Panc1 (cell line): ENCODE measurements at regions not wholly inside any gene's neighbourhood (a gene's known extent, or its start where the extent isn't known, plus 50 kb on each side); places are given as distances from the start of the nearest gene placed in this dataset.

ENCODE experiments used
- ATAC-seq: fragments of 200-7000 bp; cut with Tn5 transposase; 2 replicates; pipeline ENCODE4 v1.9.1; 2020; ENCODE audit warnings: mild to moderate bottlenecking, moderate library complexity
- BruUV-seq: library from RNA; stranded (reverse); fragments of 400-500 nt; replicated peaks from 2 replicates; lab custom pipeline; 2021; lab: Mats Ljungman, UMichigan
- CTCF ChIA-PET: fragments of 300-600 bp; sonication (Branson Sonifier 250); formaldehyde crosslinking; loops from one replicate; lab custom pipeline; 2022; ENCODE audit warnings: antibody characterized with exemption; lab: Charles Lee
- POLR2A ChIA-PET: fragments of 300-600 bp; sonication (Branson Sonifier 250); formaldehyde crosslinking; loops from one replicate; lab custom pipeline; 2022; ENCODE audit warnings: antibody characterized with exemption; lab: Charles Lee
- DNase-seq: peaks from one replicate; pipeline ENCODE4 v3.0.0-alpha.2; 2010; ENCODE audit warnings: low read depth, low spot score
- H3K27ac ChIP-seq: 2 replicates; pipeline ENCODE4 v1.5.1; 2011; ENCODE audit warnings: mild to moderate bottlenecking, low read length, inconsistent platforms
- H3K27me3 ChIP-seq: fragments of 200-500 bp; sonication (Bioruptor generic); 2 replicates; pipeline ENCODE4 v1.6.0; 2014; ENCODE audit warnings: low read length, inconsistent platforms; ENCODE audit not compliant: control insufficient read depth, insufficient read depth
- H3K36me3 ChIP-seq: fragments of 200-500 bp; sonication (Bioruptor generic); 2 replicates; pipeline ENCODE4 v1.5.1; 2014; ENCODE audit warnings: inconsistent platforms, mild to moderate bottlenecking, low read length, moderate library complexity; ENCODE audit not compliant: control insufficient read depth, insufficient read depth
- H3K4me1 ChIP-seq: 2 replicates; pipeline ENCODE4 v1.5.1; 2011; ENCODE audit warnings: inconsistent platforms, mild to moderate bottlenecking, low read length, moderate library complexity; ENCODE audit not compliant: control insufficient read depth, insufficient read depth
- H3K4me3 ChIP-seq, 2 experiments: 2 replicates each; pipeline ENCODE4 v1.5.1; 2011 to 2012; ENCODE audit warnings: low read depth in 2 of 2, low read length in 2 of 2, mild to moderate bottlenecking in 2 of 2, inconsistent platforms in 1 of 2, moderate library complexity in 1 of 2
- H3K9me3 ChIP-seq: fragments of 200-500 bp; sonication (Bioruptor generic); 2 replicates; pipeline ENCODE4 v1.5.1; 2014; ENCODE audit warnings: low read depth, mild to moderate bottlenecking, inconsistent platforms, low read length, moderate library complexity; ENCODE audit not compliant: control insufficient read depth, insufficient read depth
- CTCF ChIP-seq: fragments of 450-650 bp; IDR thresholded peaks from 2 replicates; pipeline ENCODE4 v1.5.1; 2017; ENCODE audit warnings: mild to moderate bottlenecking
- POLR2AphosphoS5 ChIP-seq: IDR thresholded peaks from 2 replicates; pipeline ENCODE4 v1.6.1; 2012; ENCODE audit warnings: mild to moderate bottlenecking, low read depth, low read length, moderate library complexity
- SIN3A ChIP-seq: IDR thresholded peaks from 2 replicates; pipeline ENCODE4 v1.6.1; 2012; ENCODE audit warnings: low read depth, mild to moderate bottlenecking, low read length, moderate library complexity, borderline replicate concordance; ENCODE audit not compliant: insufficient read depth
- TCF7L2 ChIP-seq: IDR thresholded peaks from 2 replicates; pipeline ENCODE4 v1.6.1; 2011; ENCODE audit warnings: mild to moderate bottlenecking, low read depth, low read length, inconsistent platforms
- in situ Hi-C: cut with HindIII; loops from 2 replicates; pipeline ENCODE4 v1.10.0; 2016; ENCODE audit warnings: low sequenced_read_pairs, low pct_unique_long_range_greater_than_20kb
- intact Hi-C: fragments of 100-400 bp; cut with micrococcal nuclease; formaldehyde crosslinking; loops from one replicate; pipeline ENCODE4 v1.10.0; 2022; ENCODE audit not compliant: unreplicated experiment
- TF ChIP-seq, protein P1 (sequence below), 2 experiments: IDR thresholded peaks; 2 replicates each; pipeline ENCODE4 v1.6.1; 2011 to 2012; ENCODE audit warnings: low read depth in 2 of 2, control low read depth in 1 of 2, low read length in 1 of 2, mild to moderate bottlenecking in 1 of 2, moderate library complexity in 1 of 2; ENCODE audit not compliant: insufficient read depth in 1 of 2

GRCh38 chr5:56566374-56567249 is 248.7 kb upstream of the MAP3K1 start:
- no peaks in the 10 kb centered on the region for H3K9me3 ChIP-seq
- POLR2A ChIA-PET, result no interaction called here
- H3K36me3 ChIP-seq, result no peaks in the 10 kb centered on the region
- H3K27me3 ChIP-seq, result peaks cover 11% of the 10 kb centered on the region; the same call in 1 of the 2 replicates
- H3K4me1 ChIP-seq, result no peaks in the 10 kb centered on the region
- intact Hi-C loops (no loop called here), in situ Hi-C loops (no loop called here)
- ATAC-seq (no peak), DNase-seq (no peak)
- H3K4me3 ChIP-seq, result no peak overlapping the region
- no peak overlapping the region for H3K27ac ChIP-seq
- BruUV-seq, result no TSS peak
- TF ChIP-seq POLR2AphosphoS5, result no peak
- TF ChIP-seq TCF7L2, result no peak
- TF ChIP-seq, protein P1, sequence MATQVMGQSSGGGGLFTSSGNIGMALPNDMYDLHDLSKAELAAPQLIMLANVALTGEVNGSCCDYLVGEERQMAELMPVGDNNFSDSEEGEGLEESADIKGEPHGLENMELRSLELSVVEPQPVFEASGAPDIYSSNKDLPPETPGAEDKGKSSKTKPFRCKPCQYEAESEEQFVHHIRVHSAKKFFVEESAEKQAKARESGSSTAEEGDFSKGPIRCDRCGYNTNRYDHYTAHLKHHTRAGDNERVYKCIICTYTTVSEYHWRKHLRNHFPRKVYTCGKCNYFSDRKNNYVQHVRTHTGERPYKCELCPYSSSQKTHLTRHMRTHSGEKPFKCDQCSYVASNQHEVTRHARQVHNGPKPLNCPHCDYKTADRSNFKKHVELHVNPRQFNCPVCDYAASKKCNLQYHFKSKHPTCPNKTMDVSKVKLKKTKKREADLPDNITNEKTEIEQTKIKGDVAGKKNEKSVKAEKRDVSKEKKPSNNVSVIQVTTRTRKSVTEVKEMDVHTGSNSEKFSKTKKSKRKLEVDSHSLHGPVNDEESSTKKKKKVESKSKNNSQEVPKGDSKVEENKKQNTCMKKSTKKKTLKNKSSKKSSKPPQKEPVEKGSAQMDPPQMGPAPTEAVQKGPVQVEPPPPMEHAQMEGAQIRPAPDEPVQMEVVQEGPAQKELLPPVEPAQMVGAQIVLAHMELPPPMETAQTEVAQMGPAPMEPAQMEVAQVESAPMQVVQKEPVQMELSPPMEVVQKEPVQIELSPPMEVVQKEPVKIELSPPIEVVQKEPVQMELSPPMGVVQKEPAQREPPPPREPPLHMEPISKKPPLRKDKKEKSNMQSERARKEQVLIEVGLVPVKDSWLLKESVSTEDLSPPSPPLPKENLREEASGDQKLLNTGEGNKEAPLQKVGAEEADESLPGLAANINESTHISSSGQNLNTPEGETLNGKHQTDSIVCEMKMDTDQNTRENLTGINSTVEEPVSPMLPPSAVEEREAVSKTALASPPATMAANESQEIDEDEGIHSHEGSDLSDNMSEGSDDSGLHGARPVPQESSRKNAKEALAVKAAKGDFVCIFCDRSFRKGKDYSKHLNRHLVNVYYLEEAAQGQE (IDR thresholded peaks at IDR 0.05; ENCODE audit: insufficient read depth in 1 of 2, low read depth in 2 of 2, low read length in 1 of 2), result no peak
- no peak for TF ChIP-seq SIN3A
- TF ChIP-seq CTCF, result no peak
- CTCF ChIA-PET, result no interaction called here

DNA sequence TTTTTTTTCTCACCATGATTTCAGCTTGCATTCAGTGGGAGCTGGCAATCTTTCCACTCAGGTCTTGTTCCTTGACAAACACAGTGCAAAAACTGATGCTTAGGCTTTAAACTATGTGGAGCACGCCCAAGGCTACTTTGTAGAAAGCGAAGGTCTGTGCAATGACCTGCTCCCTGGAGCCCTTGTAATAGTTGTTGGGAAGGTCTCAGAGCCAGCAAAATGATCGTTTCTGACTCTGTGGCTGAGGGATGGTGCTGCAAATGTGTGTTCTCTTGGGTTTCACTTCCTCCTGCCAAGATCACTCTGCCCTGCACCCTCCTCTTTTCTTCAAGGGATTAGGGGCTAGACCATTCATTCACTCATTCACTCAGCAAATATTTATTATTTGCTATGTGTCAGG is 249.7 kb upstream of the MAP3K1 start:
- Histone ChIP-seq H3K27ac (no peak overlapping the region), H3K4me3 (no peak overlapping the region), H3K27me3 (peaks cover 12% of the 10 kb centered on the region; the same call in 1 of the 2 replicates), H3K36me3 (no peaks in the 10 kb centered on the region), H3K9me3 (no peaks in the 10 kb centered on the region), H3K4me1 (no peaks in the 10 kb centered on the region)
- in situ Hi-C loops, result no loop called here
- ChIA-PET CTCF (no interaction called here), POLR2A (no interaction called here)
- ATAC-seq, result no peak
- intact Hi-C loops, result no loop called here
- no TSS peak for BruUV-seq
- TF ChIP-seq, protein P1 (IDR thresholded peaks at IDR 0.05; ENCODE audit: insufficient read depth in 1 of 2, low read depth in 2 of 2, low read length in 1 of 2), result no peak
- TF ChIP-seq TCF7L2 (no peak), SIN3A (no peak), POLR2AphosphoS5 (no peak), CTCF (no peak)
- DNase-seq, result no peak
